SK-N-SH (cell line): ENCODE measurements at regions not wholly inside any gene's neighbourhood (a gene's known extent, or its start where the extent isn't known, plus 50 kb on each side); places are given as distances from the start of the nearest gene placed in this dataset.

Experiments
- CHD2 ChIP-seq: fragments of 150-350 bp; IDR thresholded peaks from 2 replicates; pipeline ENCODE4 v1.6.1; 2018; ENCODE audit warnings: low read length; ENCODE audit not compliant: partially characterized antibody
- CTCF ChIP-seq: fragments of 200-600 bp; sonication (generic); IDR thresholded peaks from 2 replicates; pipeline ENCODE4 v1.6.1; 2017; ENCODE audit warnings: antibody characterized with exemption, mild to moderate bottlenecking, moderate library complexity
- EP300 ChIP-seq, 2 experiments: IDR thresholded peaks; 2 replicates each; pipeline versions ENCODE4 v1.4.0 to v1.6.1; 2012; ENCODE audit warnings: borderline replicate concordance in 1 of 2, low read depth in 1 of 2, low read length in 1 of 2
- PBX3 ChIP-seq: IDR thresholded peaks from 2 replicates; pipeline ENCODE4; 2012
- POLR2AphosphoS5 ChIP-seq: IDR thresholded peaks from 2 replicates; pipeline ENCODE4 v1.6.1; 2012; ENCODE audit warnings: low read depth, low read length
- RAD21 ChIP-seq: IDR thresholded peaks from 2 replicates; pipeline ENCODE4 v1.6.1; 2012; ENCODE audit warnings: mild to moderate bottlenecking, low read length
- RCOR1 ChIP-seq: fragments of 150-350 bp; IDR thresholded peaks from 2 replicates; pipeline ENCODE4 v1.6.1; 2017; ENCODE audit warnings: antibody characterized with exemption, low read length
- REST ChIP-seq: IDR thresholded peaks from 2 replicates; pipeline ENCODE4 v1.6.1; 2012; ENCODE audit warnings: mild to moderate bottlenecking, low read depth, low read length, moderate library complexity
- SMC3 ChIP-seq: IDR thresholded peaks from 2 replicates; pipeline ENCODE4 v1.6.1; 2012; ENCODE audit warnings: low read depth, low read length, improper control_type of control experiment
- TAF1 ChIP-seq: IDR thresholded peaks from 2 replicates; pipeline ENCODE4 v1.6.1; 2012; ENCODE audit warnings: low read depth, mild to moderate bottlenecking, low read length, moderate library complexity, borderline replicate concordance
- YY1 ChIP-seq: IDR thresholded peaks from 2 replicates; pipeline ENCODE4 v1.4.0; 2012; ENCODE audit warnings: low read depth, mild to moderate bottlenecking

GRCh38 chr10:130799532-130799931 is 512.0 kb downstream of the TCERG1L start:
- no peak for TF ChIP-seq REST
- TF ChIP-seq TAF1 = no peak
- TF ChIP-seq CTCF = no peak
- TF ChIP-seq SMC3 = no peak
- no peak for TF ChIP-seq POLR2AphosphoS5
- no peak for TF ChIP-seq EP300 (IDR thresholded peaks at IDR 0.05; ENCODE audit: borderline replicate concordance in 1 of 2, low read depth in 1 of 2, low read length in 1 of 2)
- TF ChIP-seq RCOR1 = no peak
- no peak for TF ChIP-seq RAD21
- no peak for TF ChIP-seq CHD2
- no peak for TF ChIP-seq YY1
- TF ChIP-seq PBX3 = no peak
